Cerebellar nuclear complex (tissue), 1 donor: ENCODE measurements at regions not wholly inside any gene's neighbourhood (a gene's known extent, or its start where the extent isn't known, plus 50 kb on each side); places are given as distances from the start of the nearest gene placed in this dataset.

ENCODE experiments used
- DNase-seq, 2 experiments: peaks; one replicate each; lab custom pipeline; 2025; lab: John Stamatoyannopoulos, UW

- no peak for DNase-seq
These were observed 1026.0 kb upstream of the ARRDC3 start for GRCh38 chr5:92409134-92409533.

- no peak for DNase-seq
These were observed 1020.0 kb upstream of the ARRDC3 start for GRCh38 chr5:92402956-92403702.

- DNase-seq = no peak
These were observed 1018.9 kb upstream of the ARRDC3 start for GRCh38 chr5:92402045-92402444.

- no peak for DNase-seq
These were observed 1018.4 kb upstream of the ARRDC3 start for GRCh38 chr5:92401492-92401891.

GRCh38 chr5:92394936-92395335 is 1011.8 kb upstream of the ARRDC3 start:
- no peak for DNase-seq

- no peak for DNase-seq
These were observed 1007.5 kb upstream of the ARRDC3 start for GRCh38 chr5:92390657-92391056.

- DNase-seq = no peak
These were observed 997.1 kb upstream of the ARRDC3 start for GRCh38 chr5:92380069-92380770.

GRCh38 chr5:92378966-92379611 is 996.0 kb upstream of the ARRDC3 start:
- DNase-seq = no peak

- no peak for DNase-seq
These were observed 991.7 kb upstream of the ARRDC3 start for GRCh38 chr5:92374859-92375258.

GRCh38 chr5:92372766-92373165 is 989.6 kb upstream of the ARRDC3 start:
- DNase-seq = no peak

GRCh38 chr5:92371889-92372235 is 988.7 kb upstream of the ARRDC3 start:
- no peak for DNase-seq

GRCh38 chr5:92371171-92371888 is 988.2 kb upstream of the ARRDC3 start:
- no peak for DNase-seq

GRCh38 chr5:92370032-92370431 is 986.9 kb upstream of the ARRDC3 start:
- no peak for DNase-seq

GRCh38 chr5:92369587-92369986 is 986.5 kb upstream of the ARRDC3 start:
- DNase-seq = no peak

- no peak for DNase-seq
These were observed 982.0 kb upstream of the ARRDC3 start for GRCh38 chr5:92364986-92365550.

- no peak for DNase-seq
These were observed 970.3 kb upstream of the ARRDC3 start for GRCh38 chr5:92353107-92354030.

GRCh38 chr5:92337772-92338234 is 954.7 kb upstream of the ARRDC3 start:
- no peak for DNase-seq

GRCh38 chr5:92332039-92332438 is 948.9 kb upstream of the ARRDC3 start:
- no peak for DNase-seq

GRCh38 chr5:92330365-92330764 is 947.2 kb upstream of the ARRDC3 start:
- DNase-seq = no peak

- DNase-seq = no peak
These were observed 946.6 kb upstream of the ARRDC3 start for GRCh38 chr5:92329759-92330158.
